ENCODE measurements at regions not wholly inside any gene's neighbourhood (a gene's known extent, or its start where the extent isn't known, plus 50 kb on each side); places are given as distances from the start of the nearest gene placed in this dataset.

DNA sequence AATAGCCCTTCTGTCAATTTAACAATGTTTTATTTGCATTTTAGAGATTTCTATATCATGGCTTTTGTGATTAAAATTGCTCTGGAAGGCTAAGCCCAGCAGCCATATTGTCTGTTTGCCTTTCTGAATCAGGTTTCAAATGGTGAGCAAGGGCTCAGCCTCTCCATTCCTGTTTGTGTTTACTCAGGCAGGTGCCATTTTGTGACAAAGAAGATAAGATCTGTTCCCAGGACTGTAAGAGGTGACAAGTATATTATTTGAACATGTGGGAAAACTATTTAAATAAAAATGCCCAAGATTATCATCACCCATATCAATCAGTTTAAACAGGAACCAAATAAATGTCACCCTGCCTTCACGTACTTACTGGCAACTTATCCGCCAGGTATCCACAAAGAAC is 641.3 kb upstream of the KLF4 start:
- Histone ChIP-seq H3K27ac (no peak overlapping the region), H3K4me3 (no peak overlapping the region), H3K36me3 (ENCODE audit: insufficient read depth in 1 of 2, low read depth in 1 of 2) (no peaks in the 10 kb centered on the region), H3K27me3 (ENCODE audit: insufficient read depth in 3 of 3, low read length in 2 of 3) (no peaks in the 10 kb centered on the region), H3K9me3 (no peaks in the 10 kb centered on the region), H3K4me1 (no peaks in the 10 kb centered on the region)
- ATAC-seq (no peak), DNase-seq (no peak)
- TF ChIP-seq, protein P1, sequence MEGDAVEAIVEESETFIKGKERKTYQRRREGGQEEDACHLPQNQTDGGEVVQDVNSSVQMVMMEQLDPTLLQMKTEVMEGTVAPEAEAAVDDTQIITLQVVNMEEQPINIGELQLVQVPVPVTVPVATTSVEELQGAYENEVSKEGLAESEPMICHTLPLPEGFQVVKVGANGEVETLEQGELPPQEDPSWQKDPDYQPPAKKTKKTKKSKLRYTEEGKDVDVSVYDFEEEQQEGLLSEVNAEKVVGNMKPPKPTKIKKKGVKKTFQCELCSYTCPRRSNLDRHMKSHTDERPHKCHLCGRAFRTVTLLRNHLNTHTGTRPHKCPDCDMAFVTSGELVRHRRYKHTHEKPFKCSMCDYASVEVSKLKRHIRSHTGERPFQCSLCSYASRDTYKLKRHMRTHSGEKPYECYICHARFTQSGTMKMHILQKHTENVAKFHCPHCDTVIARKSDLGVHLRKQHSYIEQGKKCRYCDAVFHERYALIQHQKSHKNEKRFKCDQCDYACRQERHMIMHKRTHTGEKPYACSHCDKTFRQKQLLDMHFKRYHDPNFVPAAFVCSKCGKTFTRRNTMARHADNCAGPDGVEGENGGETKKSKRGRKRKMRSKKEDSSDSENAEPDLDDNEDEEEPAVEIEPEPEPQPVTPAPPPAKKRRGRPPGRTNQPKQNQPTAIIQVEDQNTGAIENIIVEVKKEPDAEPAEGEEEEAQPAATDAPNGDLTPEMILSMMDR (IDR thresholded peaks at IDR 0.05) = no peak
- 89 to 94% (median 94%) methylated on average over 2 of the region's 2 CpGs for WGBS, 3 donors
- intact Hi-C loops (cut with DNase I) = no loop called here

GRCh38 chr9:108125625-108126024 is 636.1 kb upstream of the KLF4 start:
- intact Hi-C loops (cut with DNase I) = no loop called here
- H3K9me3 ChIP-seq = no peaks in the 10 kb centered on the region
- WGBS, 3 donors = 85 to 93% (median 91%) methylated on average over 4 of the region's 4 CpGs
- no peaks in the 10 kb centered on the region for H3K36me3 ChIP-seq (ENCODE audit: insufficient read depth in 1 of 2, low read depth in 1 of 2)
- H3K4me3 ChIP-seq = no peak overlapping the region
- ATAC-seq = no peak
- H3K4me1 ChIP-seq = no peaks in the 10 kb centered on the region
- no peak for DNase-seq
- TF ChIP-seq, protein P1 (IDR thresholded peaks at IDR 0.05) = peak; percentile 17
- no peak overlapping the region for H3K27ac ChIP-seq
- no peaks in the 10 kb centered on the region for H3K27me3 ChIP-seq (ENCODE audit: insufficient read depth in 3 of 3, low read length in 2 of 3)

DNA sequence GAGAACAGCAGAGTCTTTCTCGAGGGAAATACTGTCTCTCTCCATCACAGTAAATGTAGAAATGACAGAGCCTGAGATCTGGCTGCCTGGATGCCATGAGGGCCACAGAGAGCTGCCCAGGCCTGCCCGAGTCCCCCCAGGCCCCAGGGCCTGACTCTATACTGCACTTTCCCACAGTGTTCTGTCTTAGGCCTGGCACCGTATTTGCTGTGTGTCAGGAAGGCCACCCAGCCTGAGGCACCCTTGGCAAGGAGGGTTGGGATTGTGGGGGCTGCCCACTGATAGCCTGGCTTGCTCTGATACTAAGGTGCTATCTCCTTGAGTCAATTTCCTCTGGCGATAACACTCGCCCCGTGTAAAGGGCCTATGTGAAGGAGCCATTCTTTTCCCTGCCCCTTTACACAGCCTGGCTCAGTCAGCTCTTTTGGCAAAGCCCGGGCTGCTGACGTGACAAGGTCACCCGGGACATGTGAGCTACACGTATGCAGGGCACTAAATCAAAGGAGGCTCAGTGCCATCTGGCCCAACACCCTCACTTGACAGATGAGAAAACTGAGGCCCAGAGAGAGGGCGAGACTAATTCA is 630.1 kb upstream of the KLF4 start:
- WGBS, 3 donors = 65 to 75% (median 72%) methylated on average over 11 of the region's 11 CpGs
- no peaks in the 10 kb centered on the region for H3K36me3 ChIP-seq (ENCODE audit: insufficient read depth in 1 of 2, low read depth in 1 of 2)
- H3K4me1 ChIP-seq = no peaks in the 10 kb centered on the region
- no peaks in the 10 kb centered on the region for H3K27me3 ChIP-seq (ENCODE audit: insufficient read depth in 3 of 3, low read length in 2 of 3)
- ATAC-seq = peak in 1 of 4 donors; percentile 46
- TF ChIP-seq, protein P1 (IDR thresholded peaks at IDR 0.05) = no peak
- H3K9me3 ChIP-seq = no peaks in the 10 kb centered on the region
- no peak overlapping the region for H3K4me3 ChIP-seq
- intact Hi-C loops (cut with DNase I) = no loop called here
- no peak for DNase-seq
- no peak overlapping the region for H3K27ac ChIP-seq

DNA sequence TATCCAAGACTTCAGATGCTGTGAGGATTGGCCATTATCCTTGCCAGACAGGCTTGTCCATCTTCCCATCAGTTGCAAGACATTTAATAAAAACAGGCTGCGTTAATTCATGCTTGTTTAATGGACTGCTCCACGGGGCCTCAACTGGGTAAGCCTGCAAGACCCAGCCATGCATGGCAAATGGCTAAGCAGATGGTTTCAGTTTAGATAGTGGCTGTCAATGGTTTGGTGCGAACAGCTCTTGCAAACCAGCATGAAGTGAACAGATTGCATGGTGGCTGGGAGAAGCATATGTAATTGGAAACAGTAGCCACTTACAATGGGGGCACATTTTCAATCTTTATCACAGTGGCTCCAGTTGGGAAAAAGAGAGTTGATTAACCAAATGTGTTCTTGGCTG is 628.2 kb upstream of the KLF4 start:
- no peaks in the 10 kb centered on the region for H3K4me1 ChIP-seq
- H3K4me3 ChIP-seq = no peak overlapping the region
- DNase-seq (no peak), ATAC-seq (no peak)
- no peaks in the 10 kb centered on the region for H3K27me3 ChIP-seq (ENCODE audit: insufficient read depth in 3 of 3, low read length in 2 of 3)
- no peak overlapping the region for H3K27ac ChIP-seq
- TF ChIP-seq, protein P1 (IDR thresholded peaks at IDR 0.05) = no peak
- intact Hi-C loops (cut with DNase I) = no loop called here
- no peaks in the 10 kb centered on the region for H3K9me3 ChIP-seq
- H3K36me3 ChIP-seq (ENCODE audit: insufficient read depth in 1 of 2, low read depth in 1 of 2) = no peaks in the 10 kb centered on the region
- WGBS, 3 donors = 63 to 88% (median 65%) methylated on average over 3 of the region's 3 CpGs

- Histone ChIP-seq H3K36me3 (ENCODE audit: insufficient read depth in 1 of 2, low read depth in 1 of 2) (no peaks in the 10 kb centered on the region), H3K27me3 (ENCODE audit: insufficient read depth in 3 of 3, low read length in 2 of 3) (no peaks in the 10 kb centered on the region), H3K4me3 (no peak overlapping the region), H3K4me1 (no peaks in the 10 kb centered on the region), H3K27ac (no peak overlapping the region), H3K9me3 (no peaks in the 10 kb centered on the region)
- ATAC-seq (no peak), DNase-seq (no peak)
- WGBS, 3 donors = 96 to 98% (median 96%) methylated on average over 2 of the region's 2 CpGs
- intact Hi-C loops (cut with DNase I) = no loop called here
- TF ChIP-seq, protein P1 (IDR thresholded peaks at IDR 0.05) = no peak
Measured at GRCh38 chr9:108117306-108117705, 627.7 kb upstream of the KLF4 start.
